ENCODE measurements at regions not wholly inside any gene's neighbourhood (a gene's known extent, or its start where the extent isn't known, plus 50 kb on each side); places are given as distances from the start of the nearest gene placed in this dataset.

DNA sequence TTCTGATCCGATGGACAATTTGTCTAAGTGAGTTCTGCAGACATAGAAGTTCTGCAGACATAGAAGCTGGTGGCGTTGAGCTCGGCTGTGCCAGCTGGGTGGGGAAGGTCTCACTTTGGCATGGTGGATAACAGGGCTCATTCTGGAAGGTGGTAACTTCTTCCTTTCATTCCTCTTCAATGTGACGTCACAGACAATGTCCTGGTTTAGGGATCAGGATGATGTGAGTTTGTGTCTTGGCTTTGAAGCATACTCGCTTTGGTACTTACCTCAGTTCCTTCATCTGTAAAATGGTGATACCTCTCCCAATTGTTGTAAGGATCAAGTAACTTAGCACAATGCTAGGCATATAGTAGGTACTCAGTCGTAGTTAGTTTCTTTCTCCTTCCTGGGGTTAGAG is 408.8 kb upstream of the ASIC2 start:
- ATAC-seq (no peak), FAIRE-seq (no peak), DNase-seq (ENCODE audit: low read depth, low spot score) (no peak)
- ChIA-PET POLR2A (no interaction called here), RAD21 (ENCODE audit: unreplicated experiment) (no interaction called here), SMC1A (ENCODE audit: uncharacterized antibody, unreplicated experiment) (no interaction called here), CTCF (no interaction called here)
- 20% methylated on average over 6 of the region's 6 CpGs for WGBS (ENCODE audit: insufficient coverage, insufficient replicate concordance, low lambda C conversion rate, missing lambda C conversion rate)
- Histone ChIP-seq H3K9ac (ENCODE audit: control insufficient read depth, insufficient read depth, low read length) (no peak overlapping the region), H3K9me3 (replicated peaks; ENCODE audit: control insufficient read depth, insufficient read depth, low read length) (no peaks in the 10 kb centered on the region), H3K27ac (ENCODE audit: control insufficient read depth, insufficient read depth) (no peak overlapping the region), H3K4me1 (ENCODE audit: control insufficient read depth, insufficient read depth, low read length) (no peaks in the 10 kb centered on the region), H3K4me2 (ENCODE audit: control insufficient read depth, insufficient read depth) (no peak overlapping the region), H3K27me3 (replicated peaks in 1 of 2; ENCODE audit: control insufficient read depth in 2 of 2, insufficient read depth in 2 of 2, low read length in 1 of 2) (no peaks in the 10 kb centered on the region; a peak in 1 of 4 replicates), H2AFZ (ENCODE audit: control insufficient read depth, low read depth, low read length) (no peak overlapping the region), H4K20me1 (ENCODE audit: control insufficient read depth, insufficient read depth) (no peaks in the 10 kb centered on the region), H3K36me3 (ENCODE audit: control insufficient read depth in 2 of 2, insufficient read depth in 2 of 2, low read length in 1 of 2) (no peaks in the 10 kb centered on the region), H3K79me2 (ENCODE audit: control insufficient read depth, insufficient read depth, low read length) (no peaks in the 10 kb centered on the region), H3K4me3 (no peak overlapping the region)
- no peak for TF ChIP-seq YY1 (IDR thresholded peaks at IDR 0.05; ENCODE audit: low read depth, low read length)
- TF ChIP-seq, protein P1, sequence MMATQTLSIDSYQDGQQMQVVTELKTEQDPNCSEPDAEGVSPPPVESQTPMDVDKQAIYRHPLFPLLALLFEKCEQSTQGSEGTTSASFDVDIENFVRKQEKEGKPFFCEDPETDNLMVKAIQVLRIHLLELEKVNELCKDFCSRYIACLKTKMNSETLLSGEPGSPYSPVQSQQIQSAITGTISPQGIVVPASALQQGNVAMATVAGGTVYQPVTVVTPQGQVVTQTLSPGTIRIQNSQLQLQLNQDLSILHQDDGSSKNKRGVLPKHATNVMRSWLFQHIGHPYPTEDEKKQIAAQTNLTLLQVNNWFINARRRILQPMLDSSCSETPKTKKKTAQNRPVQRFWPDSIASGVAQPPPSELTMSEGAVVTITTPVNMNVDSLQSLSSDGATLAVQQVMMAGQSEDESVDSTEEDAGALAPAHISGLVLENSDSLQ (IDR thresholded peaks at IDR 0.05): no peak
- no peak for TF ChIP-seq NFIC (IDR thresholded peaks at IDR 0.05; ENCODE audit: low read depth, low read length)
- TF ChIP-seq, protein P2, sequence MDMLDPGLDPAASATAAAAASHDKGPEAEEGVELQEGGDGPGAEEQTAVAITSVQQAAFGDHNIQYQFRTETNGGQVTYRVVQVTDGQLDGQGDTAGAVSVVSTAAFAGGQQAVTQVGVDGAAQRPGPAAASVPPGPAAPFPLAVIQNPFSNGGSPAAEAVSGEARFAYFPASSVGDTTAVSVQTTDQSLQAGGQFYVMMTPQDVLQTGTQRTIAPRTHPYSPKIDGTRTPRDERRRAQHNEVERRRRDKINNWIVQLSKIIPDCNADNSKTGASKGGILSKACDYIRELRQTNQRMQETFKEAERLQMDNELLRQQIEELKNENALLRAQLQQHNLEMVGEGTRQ (IDR thresholded peaks at IDR 0.05; ENCODE audit: borderline replicate concordance, low read depth, low read length): no peak
- in situ Hi-C loops (cut with MboI) (no loop called here), intact Hi-C loops (cut with micrococcal nuclease; ENCODE audit: unreplicated experiment) (no loop called here)
- BruUV-seq (replicated peaks): no TSS peak

DNA sequence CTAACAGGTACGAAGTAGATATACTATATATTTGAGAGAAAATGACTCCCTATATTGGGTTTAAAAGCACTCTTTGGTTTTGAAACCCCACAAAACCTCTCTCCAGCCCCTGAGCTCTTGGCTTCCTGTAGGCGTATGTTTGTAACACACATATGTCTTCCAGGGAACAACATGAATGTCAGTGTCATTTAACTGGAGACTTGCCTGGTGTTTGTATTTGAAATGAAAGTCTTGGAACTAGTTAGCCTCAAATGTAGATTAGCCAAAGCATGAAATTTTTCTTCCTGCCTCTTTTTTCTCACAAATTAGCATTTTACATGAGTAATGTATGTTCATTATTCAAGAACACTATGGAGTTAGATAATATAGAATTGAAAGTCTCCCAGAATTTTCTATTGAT is 411.8 kb upstream of the ASIC2 start:
- CTCF ChIA-PET: no interaction called here

More for the DNA sequence above, 411.8 kb upstream of the ASIC2 start:
- TF ChIP-seq POLR2AphosphoS5 (IDR thresholded peaks at IDR 0.05; ENCODE audit: low read length): no peak
- TF ChIP-seq EED (IDR thresholded peaks at IDR 0.05; ENCODE audit: low read depth): no peak
- no peak for TF ChIP-seq JUNB (IDR thresholded peaks at IDR 0.05)
- TF ChIP-seq, protein P3, sequence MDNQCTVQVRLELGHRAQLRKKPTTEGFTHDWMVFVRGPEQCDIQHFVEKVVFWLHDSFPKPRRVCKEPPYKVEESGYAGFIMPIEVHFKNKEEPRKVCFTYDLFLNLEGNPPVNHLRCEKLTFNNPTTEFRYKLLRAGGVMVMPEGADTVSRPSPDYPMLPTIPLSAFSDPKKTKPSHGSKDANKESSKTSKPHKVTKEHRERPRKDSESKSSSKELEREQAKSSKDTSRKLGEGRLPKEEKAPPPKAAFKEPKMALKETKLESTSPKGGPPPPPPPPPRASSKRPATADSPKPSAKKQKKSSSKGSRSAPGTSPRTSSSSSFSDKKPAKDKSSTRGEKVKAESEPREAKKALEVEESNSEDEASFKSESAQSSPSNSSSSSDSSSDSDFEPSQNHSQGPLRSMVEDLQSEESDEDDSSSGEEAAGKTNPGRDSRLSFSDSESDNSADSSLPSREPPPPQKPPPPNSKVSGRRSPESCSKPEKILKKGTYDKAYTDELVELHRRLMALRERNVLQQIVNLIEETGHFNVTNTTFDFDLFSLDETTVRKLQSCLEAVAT (IDR thresholded peaks at IDR 0.05): no peak
- TF ChIP-seq KAT2A (conservative IDR thresholded peaks at IDR 0.05; ENCODE audit: control insufficient read depth, low read depth, low read length): no peak
- no peak for TF ChIP-seq ASH2L (IDR thresholded peaks at IDR 0.05; ENCODE audit: borderline replicate concordance, low read depth)
- TF ChIP-seq TARDBP (IDR thresholded peaks at IDR 0.05; ENCODE audit: borderline replicate concordance): no peak
- TF ChIP-seq, protein P4, sequence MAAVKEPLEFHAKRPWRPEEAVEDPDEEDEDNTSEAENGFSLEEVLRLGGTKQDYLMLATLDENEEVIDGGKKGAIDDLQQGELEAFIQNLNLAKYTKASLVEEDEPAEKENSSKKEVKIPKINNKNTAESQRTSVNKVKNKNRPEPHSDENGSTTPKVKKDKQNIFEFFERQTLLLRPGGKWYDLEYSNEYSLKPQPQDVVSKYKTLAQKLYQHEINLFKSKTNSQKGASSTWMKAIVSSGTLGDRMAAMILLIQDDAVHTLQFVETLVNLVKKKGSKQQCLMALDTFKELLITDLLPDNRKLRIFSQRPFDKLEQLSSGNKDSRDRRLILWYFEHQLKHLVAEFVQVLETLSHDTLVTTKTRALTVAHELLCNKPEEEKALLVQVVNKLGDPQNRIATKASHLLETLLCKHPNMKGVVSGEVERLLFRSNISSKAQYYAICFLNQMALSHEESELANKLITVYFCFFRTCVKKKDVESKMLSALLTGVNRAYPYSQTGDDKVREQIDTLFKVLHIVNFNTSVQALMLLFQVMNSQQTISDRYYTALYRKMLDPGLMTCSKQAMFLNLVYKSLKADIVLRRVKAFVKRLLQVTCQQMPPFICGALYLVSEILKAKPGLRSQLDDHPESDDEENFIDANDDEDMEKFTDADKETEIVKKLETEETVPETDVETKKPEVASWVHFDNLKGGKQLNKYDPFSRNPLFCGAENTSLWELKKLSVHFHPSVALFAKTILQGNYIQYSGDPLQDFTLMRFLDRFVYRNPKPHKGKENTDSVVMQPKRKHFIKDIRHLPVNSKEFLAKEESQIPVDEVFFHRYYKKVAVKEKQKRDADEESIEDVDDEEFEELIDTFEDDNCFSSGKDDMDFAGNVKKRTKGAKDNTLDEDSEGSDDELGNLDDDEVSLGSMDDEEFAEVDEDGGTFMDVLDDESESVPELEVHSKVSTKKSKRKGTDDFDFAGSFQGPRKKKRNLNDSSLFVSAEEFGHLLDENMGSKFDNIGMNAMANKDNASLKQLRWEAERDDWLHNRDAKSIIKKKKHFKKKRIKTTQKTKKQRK (IDR thresholded peaks at IDR 0.05; ENCODE audit: low read depth, low read length): no peak
- Histone ChIP-seq H3K4me1 (ENCODE audit: control insufficient read depth, insufficient read depth, low read length) (no peaks in the 10 kb centered on the region), H3K9me3 (replicated peaks; ENCODE audit: control insufficient read depth, insufficient read depth, low read length) (no peaks in the 10 kb centered on the region), H3K27me3 (replicated peaks in 1 of 2; ENCODE audit: control insufficient read depth in 2 of 2, insufficient read depth in 2 of 2, low read length in 1 of 2) (no peaks in the 10 kb centered on the region), H3K4me3 (no peak overlapping the region), H2AFZ (ENCODE audit: control insufficient read depth, low read depth, low read length) (no peak overlapping the region), H3K79me2 (ENCODE audit: control insufficient read depth, insufficient read depth, low read length) (no peaks in the 10 kb centered on the region), H4K20me1 (ENCODE audit: control insufficient read depth, insufficient read depth) (no peaks in the 10 kb centered on the region), H3K9ac (ENCODE audit: control insufficient read depth, insufficient read depth, low read length) (no peak overlapping the region), H3K4me2 (ENCODE audit: control insufficient read depth, insufficient read depth) (no peak overlapping the region), H3K27ac (ENCODE audit: control insufficient read depth, insufficient read depth) (no peak overlapping the region), H3K36me3 (ENCODE audit: control insufficient read depth in 2 of 2, insufficient read depth in 2 of 2, low read length in 1 of 2) (no peaks in the 10 kb centered on the region)
- ChIA-PET POLR2A (no interaction called here), RAD21 (ENCODE audit: unreplicated experiment) (no interaction called here), SMC1A (ENCODE audit: uncharacterized antibody, unreplicated experiment) (no interaction called here)
- FAIRE-seq (no peak), ATAC-seq (no peak), DNase-seq (ENCODE audit: low read depth, low spot score) (no peak)
- intact Hi-C loops (cut with micrococcal nuclease; ENCODE audit: unreplicated experiment): no loop called here
- in situ Hi-C loops (cut with MboI): no loop called here
- BruUV-seq (replicated peaks): no TSS peak
- WGBS (ENCODE audit: insufficient coverage, insufficient replicate concordance, low lambda C conversion rate, missing lambda C conversion rate): 25% methylated on average over 2 of the region's 2 CpGs

All from GM12878 (cell line).